HG03135 (cell line): ENCODE measurements at regions not wholly inside any gene's neighbourhood (a gene's known extent, or its start where the extent isn't known, plus 50 kb on each side); places are given as distances from the start of the nearest gene placed in this dataset.
A peak's percentile ranks its signal among the peaks of the same experiment; 100 is the strongest.
"Not testable (repeated sequence)": the region's sequence is repeated elsewhere in the genome, so short reads cannot be mapped to it uniquely, and the experiment has no call there.

Experiments
- ATAC-seq: cut with Tn5 transposase; IDR thresholded peaks from one replicate; pipeline ENCODE4 v1.9.1; 2021; ENCODE audit warnings: mild to moderate bottlenecking, moderate library complexity; ENCODE audit not compliant: unreplicated experiment

DNA sequence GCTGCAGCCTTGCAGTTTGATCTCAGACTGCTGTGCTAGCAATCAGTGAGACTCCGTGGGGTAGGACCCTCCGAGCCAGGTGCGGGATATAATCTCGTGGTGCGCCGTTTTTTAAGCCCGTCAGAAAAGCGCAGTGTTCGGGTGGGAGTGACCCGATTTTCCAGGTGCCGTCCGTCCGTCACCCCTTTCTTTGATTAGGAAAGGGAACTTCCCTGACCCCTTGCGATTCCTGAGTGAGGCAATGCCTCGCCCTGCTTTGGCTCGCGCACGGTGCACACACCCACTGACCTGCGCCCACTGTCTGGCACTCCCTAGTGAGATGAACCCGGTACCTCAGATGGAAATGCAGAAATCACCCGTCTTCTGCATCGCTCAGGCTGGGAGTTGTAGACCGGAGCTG is 203.2 kb downstream of the SNCAIP start:
- ATAC-seq, result not testable (repeated sequence)

DNA sequence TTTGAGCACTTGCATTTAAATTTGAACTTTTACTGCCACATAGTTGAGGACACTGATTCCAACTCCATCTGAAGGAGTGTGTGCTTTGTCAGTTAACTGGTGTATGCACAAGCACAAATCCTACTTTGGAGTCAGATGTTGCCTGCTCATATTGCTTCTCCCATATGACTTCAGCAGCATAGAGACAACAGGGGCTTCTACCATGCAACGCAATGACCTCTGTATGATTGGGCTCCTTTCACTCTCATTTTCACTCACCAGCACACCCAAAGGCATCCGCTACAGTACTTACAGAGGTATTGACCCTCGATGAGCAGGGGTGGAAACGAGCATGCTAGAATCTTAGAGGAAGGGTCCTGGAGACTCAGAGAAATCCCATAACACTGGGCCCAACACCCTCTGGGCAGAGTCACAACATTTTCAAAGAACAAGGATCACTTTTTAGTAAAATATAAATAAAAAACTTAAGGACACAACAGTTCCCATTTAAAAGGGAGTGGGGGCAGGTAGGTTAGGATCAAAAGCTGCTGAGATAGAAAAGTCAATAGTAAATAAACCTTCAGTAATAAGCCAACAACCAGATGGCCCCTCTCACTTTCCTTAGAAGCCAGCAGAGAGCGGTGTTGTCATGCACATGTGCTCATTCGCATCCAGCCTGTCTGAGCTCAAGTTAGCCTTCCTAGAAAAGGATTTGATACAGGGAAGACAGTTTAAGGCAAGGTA is 203.8 kb downstream of the SNCAIP start:
- peak; percentile 76 for ATAC-seq

DNA sequence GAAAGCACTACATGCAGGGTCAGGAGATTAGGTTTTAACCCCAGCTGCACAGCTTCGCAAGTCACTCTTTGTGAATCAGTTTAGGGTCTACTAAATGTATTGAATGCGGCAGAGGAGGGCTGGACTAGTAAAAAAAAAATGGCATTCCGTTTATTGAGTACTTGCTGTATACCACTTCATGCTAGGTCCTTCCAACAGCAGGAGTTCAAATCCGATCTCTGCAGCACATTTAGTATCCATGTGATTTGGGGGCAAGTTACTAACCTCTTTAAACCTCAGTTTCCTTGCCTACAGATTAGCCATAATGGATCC is 204.4 kb downstream of the SNCAIP start:
- ATAC-seq, result no peak

DNA sequence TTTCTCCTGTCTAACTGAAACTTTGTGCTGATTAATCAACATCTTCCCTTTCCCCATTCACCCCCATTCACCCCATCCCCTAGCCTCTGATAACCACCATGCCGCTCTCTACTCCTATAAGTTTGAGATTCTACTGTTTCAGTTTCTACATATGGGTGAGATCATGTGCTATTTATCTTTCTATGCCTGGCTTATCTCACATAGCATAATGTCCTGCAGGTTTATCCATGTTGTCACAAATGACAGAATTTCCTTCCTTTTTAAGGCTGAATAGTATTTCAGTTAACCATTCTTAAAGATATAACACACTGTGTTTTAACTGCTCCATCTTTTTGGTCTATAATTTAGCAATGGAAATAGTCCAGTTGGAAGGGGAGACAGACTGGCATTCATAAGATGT is 205.1 kb downstream of the SNCAIP start:
- no peak for ATAC-seq

DNA sequence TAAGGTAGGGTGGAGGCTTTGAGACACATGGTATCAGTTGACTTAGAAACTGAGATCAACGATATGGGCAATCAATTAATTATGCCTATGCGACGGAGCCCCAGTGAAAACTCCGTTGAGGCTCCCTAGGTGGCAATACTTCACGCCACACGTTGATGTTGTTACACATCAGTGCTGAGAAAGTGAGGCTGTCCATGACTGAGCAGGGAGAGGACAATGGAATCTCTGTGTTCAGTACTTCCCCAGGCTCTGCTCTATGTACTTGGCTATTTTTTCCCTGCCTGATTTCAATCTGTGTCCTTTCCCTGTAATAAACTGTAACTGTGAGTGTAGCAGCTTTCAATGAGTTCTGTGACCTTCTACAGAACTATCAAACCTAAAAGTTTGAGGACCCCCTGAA is 211.7 kb downstream of the SNCAIP start:
- ATAC-seq, result no peak

DNA sequence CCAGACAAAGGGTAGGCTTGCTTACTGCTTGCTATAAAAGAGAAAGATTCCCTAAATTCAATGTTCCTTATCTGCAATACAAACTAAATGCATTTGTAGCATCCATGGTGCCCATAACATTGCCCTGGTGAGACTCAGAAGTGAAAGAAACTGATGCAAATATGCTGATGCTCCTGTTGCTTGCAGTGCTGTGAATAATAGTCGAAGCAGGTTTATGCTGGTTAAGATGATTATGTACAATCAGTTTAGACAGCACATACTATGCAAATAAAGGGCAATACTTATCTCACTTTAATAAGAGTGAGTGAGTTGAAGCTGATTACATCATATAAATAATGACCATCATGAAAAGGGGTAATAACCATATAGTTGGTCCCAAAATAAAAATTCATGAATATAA is 215.5 kb downstream of the SNCAIP start:
- ATAC-seq, result no peak

DNA sequence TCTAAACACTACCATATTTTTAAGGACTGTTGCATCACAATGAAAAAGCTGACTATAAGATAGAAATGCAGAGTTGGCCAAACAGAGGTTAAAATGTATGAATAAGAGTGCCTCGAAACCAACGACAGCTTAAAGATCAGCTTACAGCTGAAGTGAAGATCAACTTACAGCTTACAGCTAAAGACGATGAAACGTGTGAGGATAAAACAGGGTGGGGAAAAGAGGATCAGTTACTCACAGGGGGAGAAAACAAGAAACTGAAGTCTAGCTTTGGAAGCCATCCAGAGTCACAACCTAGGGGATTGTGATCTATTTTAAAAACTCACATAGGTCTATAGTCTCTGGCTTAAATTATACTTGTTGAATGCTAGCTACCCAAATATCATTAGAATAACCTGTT is 220.0 kb downstream of the SNCAIP start:
- no peak for ATAC-seq

DNA sequence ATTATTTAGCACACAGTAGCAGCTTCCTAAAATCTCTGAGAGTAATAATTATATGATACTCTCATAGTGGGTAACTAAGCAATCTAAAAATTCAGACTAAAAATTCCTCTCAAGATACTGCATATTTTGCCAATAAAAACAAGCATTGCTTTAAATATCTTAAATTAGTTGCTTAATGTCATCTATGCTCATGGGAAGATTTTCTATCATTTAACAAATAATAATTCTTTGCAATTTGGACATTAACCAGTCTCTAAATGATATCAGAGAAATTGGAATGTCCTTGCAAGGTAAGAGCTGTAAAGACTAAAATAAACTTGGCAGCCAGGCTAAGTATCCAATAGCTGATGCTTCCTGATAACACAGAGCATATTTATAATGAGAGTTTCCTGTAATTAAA is 221.8 kb downstream of the SNCAIP start:
- ATAC-seq, result no peak

DNA sequence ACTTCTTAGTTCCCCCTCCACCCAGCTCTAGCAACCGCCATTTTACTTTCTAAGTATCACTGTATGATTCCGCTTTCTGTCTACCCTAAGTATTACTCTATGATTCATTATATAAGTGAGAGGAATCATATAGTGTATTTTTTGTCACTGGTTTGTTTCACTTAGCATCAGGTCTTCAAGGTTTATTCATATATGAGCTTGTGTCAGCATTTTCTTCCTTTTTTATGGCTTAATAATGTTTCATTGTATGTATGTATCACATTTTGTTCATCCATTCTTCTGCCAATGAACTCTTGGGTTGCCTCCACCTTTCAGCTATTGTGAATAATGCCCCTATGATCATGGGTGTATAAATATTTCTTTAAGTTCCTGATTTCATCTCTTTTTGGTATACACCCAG is 222.8 kb downstream of the SNCAIP start:
- ATAC-seq, result no peak

DNA sequence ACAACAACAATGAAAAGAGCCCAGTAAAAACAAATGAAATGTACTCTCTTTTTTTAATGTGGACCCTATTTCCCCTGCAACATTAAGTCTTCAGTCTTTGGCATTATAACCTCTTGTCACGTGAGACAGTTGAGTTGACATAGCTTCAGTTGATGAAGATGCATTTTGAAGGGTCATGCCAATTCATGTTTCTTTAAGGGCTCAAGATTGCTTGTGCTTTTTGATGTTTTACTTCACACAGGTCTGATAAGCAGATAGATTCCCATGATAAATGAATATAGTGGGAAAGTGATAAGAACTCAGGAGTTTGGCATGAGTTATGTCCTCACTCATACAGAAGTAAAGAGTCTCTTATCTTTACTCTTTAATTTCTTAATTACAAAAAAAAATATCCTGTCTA is 229.4 kb downstream of the SNCAIP start:
- ATAC-seq, result no peak

DNA sequence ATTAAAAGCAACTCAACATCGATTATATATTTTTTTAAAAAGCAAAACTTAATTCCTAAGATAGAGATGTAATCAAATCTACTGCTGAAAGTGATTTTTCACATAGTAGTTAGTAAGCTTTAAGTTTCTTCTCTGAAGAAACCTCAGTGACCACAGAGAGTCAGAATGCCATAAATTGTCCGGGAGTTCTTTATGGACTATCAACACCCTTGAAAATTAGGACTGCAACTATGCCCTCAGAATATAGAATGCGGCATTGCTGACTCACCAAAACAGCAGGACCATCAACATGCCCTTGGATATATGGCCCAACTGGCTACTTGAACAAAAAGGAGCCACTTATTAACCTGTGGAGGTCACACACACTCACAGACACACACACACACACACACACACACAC is 228.9 kb upstream of the SNX2 start:
- no peak for ATAC-seq

DNA sequence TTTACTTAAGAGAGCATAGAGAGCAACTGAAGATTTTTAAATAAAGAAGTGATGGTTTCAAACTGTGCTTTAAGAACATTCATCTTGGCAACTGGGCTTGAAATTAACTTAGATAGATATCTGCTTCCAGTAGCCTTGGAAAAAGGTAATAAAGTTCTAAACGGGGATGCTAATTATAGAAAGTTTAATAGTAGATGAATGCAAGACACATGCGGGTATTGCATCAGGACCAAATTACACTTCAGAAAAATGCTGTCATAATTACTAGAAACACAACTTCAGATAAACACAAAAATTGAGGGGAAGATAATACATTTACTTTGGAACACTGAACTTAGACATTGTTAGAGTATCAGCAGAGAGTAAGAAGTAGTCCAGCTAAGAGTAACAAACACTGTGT is 227.7 kb upstream of the SNX2 start:
- no peak for ATAC-seq

DNA sequence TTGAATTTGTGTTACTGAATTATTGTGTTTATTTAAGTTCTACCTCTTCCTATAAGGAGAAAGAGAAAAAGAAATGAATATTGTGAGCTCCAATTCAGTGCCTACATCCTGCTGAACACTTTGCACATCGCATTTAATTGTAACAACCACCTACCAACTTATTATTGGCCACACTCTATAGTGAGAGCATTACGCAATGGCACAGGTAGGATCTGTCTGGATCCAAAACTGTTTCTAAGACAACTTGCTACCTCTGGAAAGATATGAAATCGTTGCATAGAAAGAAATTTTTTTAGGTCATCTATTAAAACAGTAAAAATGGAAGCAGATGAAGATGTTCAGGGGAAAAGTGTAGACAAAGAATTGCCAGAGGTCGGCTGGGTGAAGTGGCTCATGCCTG is 227.2 kb upstream of the SNX2 start:
- no peak for ATAC-seq

DNA sequence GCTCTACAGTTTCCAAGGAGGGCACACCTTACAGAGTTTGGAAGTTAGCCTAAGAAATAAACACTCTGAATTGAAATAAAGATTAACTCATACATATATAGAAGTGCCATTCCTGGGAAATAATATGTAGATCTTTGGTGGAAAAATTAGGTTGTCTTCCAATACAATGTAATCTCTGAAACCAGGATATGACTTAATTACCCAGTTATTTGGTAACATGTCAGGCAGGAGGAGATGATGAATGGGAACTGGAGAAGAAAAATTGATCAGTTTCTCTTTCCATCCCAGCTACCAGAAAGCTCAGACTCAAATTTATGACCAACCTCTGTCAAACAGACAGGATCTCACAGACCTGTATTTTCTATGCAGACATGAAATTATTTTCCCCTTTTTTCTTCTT is 215.2 kb upstream of the SNX2 start:
- ATAC-seq, result no peak

DNA sequence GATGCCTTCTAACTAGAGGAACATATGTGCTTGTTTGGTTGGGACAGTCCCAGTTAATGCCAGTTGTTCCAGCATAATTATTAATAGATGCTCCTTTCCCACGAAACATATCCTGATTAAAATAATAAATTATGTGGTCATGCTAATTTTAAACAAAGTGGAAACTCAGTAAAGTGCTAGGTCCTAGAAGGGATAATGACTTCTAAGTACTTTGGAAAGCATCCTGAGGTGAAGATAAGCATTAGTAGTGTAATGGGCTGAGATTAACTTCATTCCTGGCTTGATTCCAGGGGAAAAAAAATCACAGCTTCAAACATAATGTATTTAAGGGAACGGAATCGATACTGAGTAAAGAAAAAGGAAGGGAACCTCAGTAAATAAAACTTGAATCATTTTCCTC is 213.7 kb upstream of the SNX2 start:
- no peak for ATAC-seq

DNA sequence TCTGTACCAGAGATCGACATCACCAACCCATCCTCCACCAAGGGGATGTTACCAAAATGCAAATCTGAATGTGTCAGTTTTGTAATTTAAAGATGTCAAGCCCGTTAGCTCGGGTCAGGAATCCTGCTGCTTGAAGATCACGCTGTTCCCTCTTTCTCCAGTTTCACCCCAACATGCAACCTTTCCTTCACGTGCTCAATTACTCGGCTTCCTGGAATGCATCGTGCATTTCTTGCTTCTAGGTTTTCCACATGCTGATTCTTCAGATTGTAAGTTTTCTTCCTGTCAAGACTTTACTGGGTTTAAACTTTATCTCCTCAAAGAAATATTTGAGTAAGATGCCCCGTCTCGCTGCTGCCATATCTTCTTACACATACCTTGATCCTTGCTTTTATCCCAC is 209.5 kb upstream of the SNX2 start:
- ATAC-seq, result no peak

DNA sequence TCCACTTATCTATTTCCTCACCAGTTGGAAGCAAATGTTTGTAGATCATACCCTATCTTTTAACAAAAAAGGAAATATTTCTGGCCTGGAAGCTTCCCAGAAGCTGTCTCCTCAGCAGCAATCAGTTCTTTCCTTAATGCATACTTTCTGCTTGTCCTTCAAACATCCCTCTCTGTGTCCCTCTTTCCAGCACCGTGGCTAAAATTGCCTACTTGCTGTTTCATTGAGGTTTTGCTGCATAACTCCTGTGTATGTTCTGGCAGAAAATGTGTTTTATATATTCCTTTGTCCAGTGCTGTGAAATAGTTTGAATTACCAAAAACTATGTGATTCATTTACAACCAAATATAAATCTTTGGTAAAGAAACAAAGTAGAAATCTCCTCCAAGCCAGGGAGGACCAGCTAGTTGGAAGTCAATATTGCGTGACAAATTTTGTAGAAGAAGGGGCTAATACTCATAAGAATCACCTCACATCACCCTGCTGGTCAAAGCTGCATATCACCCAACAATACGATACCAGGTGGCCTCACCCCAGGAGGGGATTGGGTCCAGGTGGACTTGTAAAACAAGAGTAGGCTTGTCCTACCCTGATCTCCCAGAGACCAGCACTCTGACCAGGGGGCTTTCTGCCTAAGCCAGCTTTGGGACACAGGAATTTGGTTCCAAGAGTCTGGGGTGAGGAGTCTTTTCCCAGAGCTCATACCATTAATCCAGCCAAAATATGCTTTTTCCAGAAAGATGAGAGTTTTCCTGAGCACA is 198.4 kb upstream of the SNX2 start:
- ATAC-seq, result no peak

DNA sequence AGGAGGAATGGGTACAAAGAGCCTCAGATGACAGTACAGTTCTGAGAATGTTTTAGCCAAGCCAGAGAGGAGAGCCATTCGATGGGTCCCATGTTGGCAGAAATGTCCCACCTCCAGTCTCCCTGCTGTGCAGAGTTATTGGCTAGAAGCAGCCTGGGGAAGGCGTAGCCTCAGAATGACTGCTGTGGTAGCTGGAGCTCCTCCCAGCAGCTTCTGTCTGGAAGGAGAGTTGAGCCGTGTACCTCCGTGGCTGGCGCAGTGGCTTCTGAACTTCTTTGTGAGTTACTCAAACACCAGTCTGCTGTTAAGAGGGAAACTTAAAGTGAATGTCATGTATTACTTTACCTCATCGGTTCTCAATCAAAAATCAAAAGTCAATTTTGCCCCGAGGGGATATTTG is 193.3 kb upstream of the SNX2 start:
- ATAC-seq, result no peak

DNA sequence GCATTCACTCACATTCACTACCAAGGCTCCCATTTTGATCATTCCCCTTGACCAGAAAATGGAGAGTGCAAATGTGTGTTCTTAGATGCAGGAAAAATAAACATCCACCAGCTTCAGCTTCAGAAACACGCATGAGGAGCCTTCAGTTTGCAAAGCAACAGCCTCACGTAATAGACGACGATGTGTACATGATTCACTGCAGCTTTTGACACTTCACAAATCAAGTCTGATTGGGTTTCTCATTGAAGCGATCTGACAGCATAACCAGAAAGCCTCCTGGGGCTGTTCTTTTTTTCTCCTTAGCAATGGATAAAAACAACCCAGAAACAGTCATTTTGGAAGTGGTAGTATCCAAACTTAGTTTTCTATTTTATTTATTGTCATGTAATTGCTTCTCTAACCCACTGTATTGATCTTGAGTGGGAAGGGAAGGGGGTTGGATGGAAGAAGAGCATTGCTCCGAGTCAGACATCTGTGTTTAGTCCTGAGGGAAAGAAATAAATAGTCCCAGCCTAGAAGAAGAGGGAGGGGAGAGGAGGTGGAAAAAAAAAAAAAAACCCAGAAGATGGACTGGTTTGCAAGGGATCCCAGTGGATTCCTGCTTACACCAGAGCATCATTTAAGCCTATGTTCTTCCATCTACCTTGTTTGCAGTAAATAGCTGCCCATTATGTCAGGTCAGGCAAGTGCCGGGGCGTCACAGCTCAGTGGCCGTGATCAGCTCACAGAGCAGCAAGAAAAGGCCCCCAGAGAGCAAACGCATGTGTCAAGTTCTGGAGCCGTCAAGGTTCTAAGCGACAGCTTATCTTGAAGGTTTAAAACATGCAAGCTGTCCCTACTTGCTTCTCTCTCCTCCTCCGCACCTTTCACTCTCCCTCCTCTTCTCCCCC is 190.2 kb upstream of the SNX2 start:
- ATAC-seq, result no peak

DNA sequence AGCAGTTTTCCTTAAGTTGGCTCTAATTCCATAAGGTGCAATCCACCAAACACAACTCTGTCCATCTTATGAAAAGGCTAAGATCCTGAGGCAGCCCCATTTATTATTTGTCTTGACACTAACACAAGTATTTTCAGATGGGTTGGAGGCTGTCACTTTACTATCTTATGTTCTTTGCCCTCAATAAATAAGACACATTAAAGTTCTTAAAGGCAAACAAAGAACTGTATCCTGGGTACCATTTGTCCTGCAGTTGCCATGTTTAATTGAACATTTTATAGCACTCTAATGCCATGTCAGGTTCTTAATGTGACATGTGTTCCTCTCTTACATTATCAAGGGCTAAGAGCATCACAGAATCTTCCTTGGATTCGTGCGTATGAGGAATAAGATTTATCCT is 189.5 kb upstream of the SNX2 start:
- ATAC-seq, result no peak

DNA sequence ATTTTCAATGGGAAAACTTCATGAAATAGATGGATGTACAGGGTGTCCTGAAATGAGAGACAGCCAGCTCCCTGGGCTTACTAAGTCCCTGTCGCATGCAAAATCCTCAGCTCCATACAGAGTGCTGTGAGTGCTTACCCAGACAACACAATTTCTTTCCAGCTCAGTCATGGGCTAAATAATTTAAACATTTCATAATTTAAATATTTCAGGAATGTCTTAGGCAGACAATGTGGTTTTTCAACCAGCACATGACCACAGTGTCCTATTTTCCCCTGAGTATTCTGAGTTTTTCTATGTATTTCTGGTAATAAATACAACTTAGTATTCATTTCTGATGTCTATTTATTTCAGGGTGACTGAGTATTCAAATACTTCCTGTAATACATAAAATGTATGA is 188.5 kb upstream of the SNX2 start:
- ATAC-seq, result no peak

DNA sequence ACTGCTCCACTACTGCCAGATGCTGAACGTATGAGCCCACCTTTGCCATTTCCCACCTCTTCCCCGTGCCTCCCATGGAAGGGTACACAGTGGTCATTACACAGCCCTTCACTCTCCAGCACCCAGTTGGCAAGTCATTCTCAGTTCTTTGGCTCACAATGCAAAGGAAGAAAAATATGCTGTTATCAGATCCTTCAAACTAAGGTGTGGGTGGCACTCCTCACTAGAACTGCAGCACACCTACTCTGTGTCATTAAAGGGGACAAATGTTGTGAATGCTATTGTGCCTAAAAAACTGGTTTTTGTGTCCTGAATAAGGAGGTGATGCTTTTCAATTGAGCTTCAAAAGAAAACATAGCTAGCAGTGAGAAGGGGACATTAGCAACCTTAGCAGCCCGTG is 183.1 kb upstream of the SNX2 start:
- no peak for ATAC-seq
